A549 (cell line): ENCODE measurements at regions not wholly inside any gene's neighbourhood (a gene's known extent, or its start where the extent isn't known, plus 50 kb on each side); places are given as distances from the start of the nearest gene placed in this dataset.

ENCODE experiments used
- ATAC-seq, 2 experiments: fragments of 200-7000 bp in 1 of 2; fragments of >200 bp in 1 of 2; cut with Nextera tagmentation in 1 of 2; cut with Tn5 transposase in 1 of 2; 3 replicates each; pipeline versions ENCODE4 v1.8.0 to v1.9.1; 2018 to 2020; ENCODE audit warnings: mild to moderate bottlenecking in 1 of 2, moderate library complexity in 1 of 2
- CTCF ChIA-PET: fragments of 300-600 bp; sonication (Branson Sonifier 250); formaldehyde crosslinking; extraction: SDS; loops from one replicate; lab custom pipeline; 2021; ENCODE audit warnings: antibody characterized with exemption, inconsistent platforms; lab: Yijun Ruan, JAX
- POLR2A ChIA-PET: fragments of 350-600 bp; formaldehyde crosslinking; extraction: SDS; loops from one replicate; lab custom pipeline; 2021; ENCODE audit warnings: antibody characterized with exemption, inconsistent platforms; lab: Yijun Ruan, JAX
- DNase-seq, 2 experiments: peaks; one replicate each; pipeline versions ENCODE4 v3.0.0 to v3.0.0-alpha.2; 2011 to 2016; ENCODE audit warnings: low read depth in 1 of 2, low spot score in 1 of 2
- FAIRE-seq: peaks from 2 replicates; lab custom pipeline; 2011; peaks lifted over from hg19 to GRCh38; lab: Jason Lieb, UNC
- H3K27ac ChIP-seq, 2 experiments: fragments of >200 bp; sonication (Bioruptor Twin); formaldehyde crosslinking; 3 replicates each; pipeline ENCODE4 v1.5.1; 2016 to 2017
- H3K4me1 ChIP-seq: fragments of >200 bp; sonication (Bioruptor Twin); formaldehyde crosslinking; 3 replicates; pipeline ENCODE4 v1.6.1; 2016
- H3K4me2 ChIP-seq: fragments of >200 bp; sonication (Bioruptor Twin); formaldehyde crosslinking; 3 replicates; pipeline ENCODE4 v1.6.1; 2016
- H3K4me3 ChIP-seq: fragments of >200 bp; sonication (Bioruptor Twin); formaldehyde crosslinking; 3 replicates; pipeline ENCODE4 v1.5.1; 2016
- H3K9me3 ChIP-seq: fragments of >200 bp; sonication (Bioruptor Twin); formaldehyde crosslinking; 3 replicates; pipeline ENCODE4 v1.6.1; 2016
- CBX8 ChIP-seq: fragments of 200-600 bp; sonication (generic); IDR thresholded peaks from 2 replicates; pipeline ENCODE4 v1.6.1; 2016
- EHF ChIP-seq: fragments of 250-450 bp; sonication (Bioruptor Pico); IDR thresholded peaks from 2 replicates; pipeline ENCODE4 v1.5.0; 2020; ENCODE audit warnings: mild to moderate bottlenecking
- ELK1 ChIP-seq: fragments of 150-350 bp; IDR thresholded peaks from 2 replicates; pipeline ENCODE4 v1.6.1; 2014; ENCODE audit warnings: low read depth, mild to moderate bottlenecking, low read length
- ESRRA ChIP-seq: fragments of 150-350 bp; IDR thresholded peaks from 2 replicates; pipeline ENCODE4 v1.6.1; 2014; ENCODE audit warnings: mild to moderate bottlenecking, low read length, borderline replicate concordance
- FOSL2 ChIP-seq, 2 experiments: fragments of 450-650 bp in 1 of 2; fragments of >200 bp in 1 of 2; sonication (Bioruptor Twin) in 1 of 2; formaldehyde crosslinking; IDR thresholded peaks; 2 replicates each; pipeline versions ENCODE4 v1.5.0 to v1.6.1; 2016 to 2020; ENCODE audit warnings: mild to moderate bottlenecking in 1 of 2, moderate library complexity in 1 of 2
- HES2 ChIP-seq: fragments of >200 bp; sonication (Bioruptor Twin); formaldehyde crosslinking; IDR thresholded peaks from 2 replicates; pipeline ENCODE4 v1.6.1; 2016
- HOXB5 ChIP-seq: fragments of 250-450 bp; sonication (Bioruptor Pico); IDR thresholded peaks from 2 replicates; pipeline ENCODE4 v1.5.0; 2020; ENCODE audit warnings: mild to moderate bottlenecking, moderate library complexity
- MAFK ChIP-seq: fragments of 450-650 bp; IDR thresholded peaks from 2 replicates; pipeline ENCODE4 v1.6.1; 2014; ENCODE audit not compliant: partially characterized antibody
- MAZ ChIP-seq: fragments of 150-350 bp; IDR thresholded peaks from 2 replicates; pipeline ENCODE4 v1.6.1; 2014; ENCODE audit warnings: antibody characterized with exemption, low read depth, low read length, borderline replicate concordance
- RARB ChIP-seq: fragments of 250-450 bp; sonication (Bioruptor Pico); IDR thresholded peaks from 2 replicates; pipeline ENCODE4 v1.8.0; 2021; ENCODE audit warnings: mild to moderate bottlenecking, moderate library complexity
- REST ChIP-seq: fragments of 200-600 bp; sonication (generic); IDR thresholded peaks from 2 replicates; pipeline ENCODE4 v1.6.1; 2016; ENCODE audit warnings: antibody characterized with exemption, mild to moderate bottlenecking, moderate library complexity
- RFX5 ChIP-seq: fragments of 450-650 bp; IDR thresholded peaks from 2 replicates; pipeline ENCODE4 v1.7.1; 2014; ENCODE audit warnings: antibody characterized with exemption, mild to moderate bottlenecking, moderate library complexity
- TFCP2L1 ChIP-seq: fragments of 250-450 bp; sonication (Bioruptor Pico); IDR thresholded peaks from 2 replicates; pipeline ENCODE4 v1.5.0; 2021; ENCODE audit warnings: mild to moderate bottlenecking
- USF2 ChIP-seq: fragments of 450-650 bp; IDR thresholded peaks from 2 replicates; pipeline ENCODE4 v1.6.1; 2014; ENCODE audit warnings: antibody characterized with exemption
- ZNF302 ChIP-seq: fragments of 250-450 bp; sonication (Bioruptor Pico); IDR thresholded peaks from 2 replicates; pipeline ENCODE4 v1.9.0; 2021; ENCODE audit warnings: inconsistent platforms, mild to moderate bottlenecking, moderate library complexity
- WGBS: methylation state at CpG from one replicate; pipeline ENCODE4 v1.1.6; 2017; ENCODE audit errors: missing lambda C conversion rate; 5-methylcytosine and 5-hydroxymethylcytosine counted together

- H3K4me2 ChIP-seq, result no peak overlapping the region
- H3K9me3 ChIP-seq, result 0 out of 3 replicates have a peak, but pooled peaks cover 2% of the 10 kb centered on the region
- POLR2A ChIA-PET, result no interaction called here
- no peak for FAIRE-seq
- CTCF ChIA-PET, result no interaction called here
- TF ChIP-seq ELK1 (no peak), MAZ (no peak), HES2 (no peak), FOSL2 (IDR thresholded peaks at IDR 0.05) (no peak), FOSL2 (CRISPR knock-in tag; IDR thresholded peaks at IDR 0.05) (no peak), MAFK (no peak), CBX8 (no peak), ZNF302 (CRISPR knock-in tag) (no peak), EHF (CRISPR knock-in tag) (no peak), RARB (no peak), HOXB5 (no peak)
- ATAC-seq, result no peak
- no peak overlapping the region for H3K4me3 ChIP-seq
- WGBS, result 0% methylated on average over 1 of the region's 1 CpG
- H3K27ac ChIP-seq, result no peak overlapping the region
- H3K4me1 ChIP-seq, result no peaks in the 10 kb centered on the region
- no peak for DNase-seq
Measured at GRCh38 chr15:91685436-91685835, 168.1 kb upstream of the SLCO3A1 start.

- 0 out of 3 replicates have a peak, but pooled peaks cover 2% of the 10 kb centered on the region for H3K9me3 ChIP-seq
- ChIA-PET CTCF (interaction anchor here (1.0 kb wide), 1 partner anchor 18 kb away, joined by 3 read pairs; no protein-coding TSS in a partner anchor), POLR2A (no interaction called here)
- DNase-seq (no peak), ATAC-seq (no peak), FAIRE-seq (no peak)
- H3K4me2 ChIP-seq, result no peak overlapping the region
- H3K4me3 ChIP-seq, result no peak overlapping the region
- H3K27ac ChIP-seq, result no peak overlapping the region
- H3K4me1 ChIP-seq, result no peaks in the 10 kb centered on the region
- TF ChIP-seq HES2 (no peak), ESRRA (no peak)
- 42% methylated on average over 3 of the region's 3 CpGs for WGBS
Measured at GRCh38 chr15:91688811-91689210, 164.7 kb upstream of the SLCO3A1 start.

- 0 out of 3 replicates have a peak, but pooled peaks cover 2% of the 10 kb centered on the region for H3K9me3 ChIP-seq
- POLR2A ChIA-PET, result no interaction called here
- DNase-seq (no peak), FAIRE-seq (no peak), ATAC-seq (no peak)
- 34% methylated on average over 6 of the region's 6 CpGs for WGBS
- H3K4me3 ChIP-seq, result no peak overlapping the region
- H3K27ac ChIP-seq, result no peak overlapping the region
- TF ChIP-seq RFX5 (no peak), USF2 (no peak), REST (no peak), TFCP2L1 (CRISPR knock-in tag) (no peak), FOSL2 (IDR thresholded peaks at IDR 0.05) (no peak), FOSL2 (CRISPR knock-in tag; IDR thresholded peaks at IDR 0.05) (no peak)
- no peaks in the 10 kb centered on the region for H3K4me1 ChIP-seq
- CTCF ChIA-PET, result interaction anchor here (0.8 to 1.0 kb wide), 2 partner anchors 13 to 17 kb away, joined by 3 read pairs; no protein-coding TSS in a partner anchor
- H3K4me2 ChIP-seq, result no peak overlapping the region
Measured at GRCh38 chr15:91689377-91689776, 164.1 kb upstream of the SLCO3A1 start.
